OCI-LY1 (cell line): ENCODE measurements at regions not wholly inside any gene's neighbourhood (a gene's known extent, or its start where the extent isn't known, plus 50 kb on each side); places are given as distances from the start of the nearest gene placed in this dataset.

Experiments used
- H2AFZ ChIP-seq: fragments of 200-600 bp; sonication (generic), shearing (Covaris generic); 2 replicates; pipeline ENCODE4 v1.6.0; 2014; ENCODE audit warnings: antibody characterized with exemption, mild to moderate bottlenecking, low read length
- H3F3A ChIP-seq: fragments of 200-600 bp; sonication (generic), shearing (Covaris generic); 2 replicates; pipeline ENCODE4 v1.6.0; 2014; ENCODE audit warnings: mild to moderate bottlenecking, antibody characterized with exemption, low read length, moderate library complexity; ENCODE audit not compliant: insufficient read depth
- H3K27ac ChIP-seq: fragments of 200-600 bp; sonication (generic); 2 replicates; pipeline ENCODE4 v1.5.1; 2014; ENCODE audit warnings: low read length, mixed run types, mild to moderate bottlenecking, low read depth; ENCODE audit not compliant: poor library complexity, severe bottlenecking
- H3K27me3 ChIP-seq: fragments of 200-600 bp; sonication (generic); 2 replicates; pipeline ENCODE4 v1.6.0; 2014; ENCODE audit warnings: antibody characterized with exemption, mild to moderate bottlenecking, low read length, moderate library complexity; ENCODE audit not compliant: insufficient read depth
- H3K36me3 ChIP-seq: fragments of 200-600 bp; sonication (generic); 2 replicates; pipeline ENCODE4 v1.6.1; 2014; ENCODE audit warnings: mild to moderate bottlenecking, antibody characterized with exemption, low read length, moderate library complexity, mixed read lengths; ENCODE audit not compliant: insufficient read depth
- H3K4me1 ChIP-seq: fragments of 200-600 bp; sonication (generic); 2 replicates; pipeline ENCODE4 v1.5.1; 2014; ENCODE audit warnings: mild to moderate bottlenecking, low read length, moderate library complexity; ENCODE audit not compliant: insufficient read depth, severe bottlenecking
- H3K4me2 ChIP-seq: fragments of 200-600 bp; sonication (generic), shearing (Covaris generic); 2 replicates; pipeline ENCODE4 v1.6.1; 2014; ENCODE audit warnings: low read length
- H3K4me3 ChIP-seq: fragments of 200-600 bp; sonication (generic); 2 replicates; pipeline ENCODE4 v1.5.1; 2014; ENCODE audit warnings: low read length, low read depth, mild to moderate bottlenecking, mixed read lengths; ENCODE audit not compliant: poor library complexity, severe bottlenecking
- H3K79me2 ChIP-seq: fragments of 200-600 bp; shearing (Covaris generic); 2 replicates; pipeline ENCODE4 v1.6.1; 2016; ENCODE audit warnings: mixed run types, low read length, mixed read lengths; ENCODE audit not compliant: insufficient read depth
- H3K9ac ChIP-seq: fragments of 200-600 bp; sonication (generic), shearing (Covaris generic); 2 replicates; pipeline ENCODE4 v1.6.1; 2014; ENCODE audit warnings: mild to moderate bottlenecking, low read length, mixed read lengths
- H3K9me2 ChIP-seq: fragments of 200-600 bp; sonication (generic), shearing (Covaris generic); 2 replicates; pipeline ENCODE4 v1.6.1; 2014; ENCODE audit warnings: low read depth, mild to moderate bottlenecking, low read length, mixed read lengths
- H3K9me3 ChIP-seq: fragments of 200-600 bp; shearing (Covaris generic); 2 replicates; pipeline ENCODE4 v1.6.1; 2014; ENCODE audit warnings: low read length, mixed read lengths
- H4K20me1 ChIP-seq: fragments of 200-600 bp; sonication (generic), shearing (Covaris generic); 2 replicates; pipeline ENCODE4 v1.6.0; 2016; ENCODE audit warnings: mild to moderate bottlenecking, low read length; ENCODE audit not compliant: insufficient read depth
- CTCF ChIP-seq: fragments of 200-600 bp; sonication (generic), shearing (Covaris generic); IDR thresholded peaks from 2 replicates; pipeline ENCODE4 v1.5.1; 2017; ENCODE audit warnings: mild to moderate bottlenecking, antibody characterized with exemption, low read length, moderate library complexity, mixed read lengths
- EZH2 ChIP-seq: fragments of 200-600 bp; sonication (generic), shearing (Covaris generic); IDR thresholded peaks from 2 replicates; pipeline ENCODE4 v1.8.0; 2017; ENCODE audit warnings: borderline replicate concordance, mixed run types, mild to moderate bottlenecking, antibody characterized with exemption, low read length, moderate library complexity, mixed read lengths

GRCh38 chrX:20382082-20382481 is 115.4 kb upstream of the RPS6KA3 start:
- Histone ChIP-seq H3K4me3 (no peak overlapping the region), H3K27me3 (no peaks in the 10 kb centered on the region), H4K20me1 (no peaks in the 10 kb centered on the region), H3K27ac (no peak overlapping the region), H2AFZ (no peak overlapping the region), H3K4me1 (no peaks in the 10 kb centered on the region), H3K36me3 (no peaks in the 10 kb centered on the region), H3K9ac (no peak overlapping the region), H3K79me2 (no peaks in the 10 kb centered on the region), H3K4me2 (no peak overlapping the region), H3K9me3 (no peaks in the 10 kb centered on the region), H3K9me2 (no peaks in the 10 kb centered on the region), H3F3A (no peaks in the 10 kb centered on the region)
- TF ChIP-seq CTCF (no peak), EZH2 (no peak)

GRCh38 chrX:20378233-20378920 is 111.7 kb upstream of the RPS6KA3 start:
- no peak overlapping the region for H3K27ac ChIP-seq
- no peak for TF ChIP-seq CTCF
- H3K9me3 ChIP-seq: no peaks in the 10 kb centered on the region
- no peak overlapping the region for H3K4me2 ChIP-seq
- no peak overlapping the region for H2AFZ ChIP-seq
- H3K36me3 ChIP-seq: no peaks in the 10 kb centered on the region
- no peaks in the 10 kb centered on the region for H3F3A ChIP-seq
- H3K9ac ChIP-seq: no peak overlapping the region
- H3K27me3 ChIP-seq: no peaks in the 10 kb centered on the region
- no peaks in the 10 kb centered on the region for H3K79me2 ChIP-seq
- H4K20me1 ChIP-seq: no peaks in the 10 kb centered on the region
- no peak overlapping the region for H3K4me3 ChIP-seq
- no peaks in the 10 kb centered on the region for H3K9me2 ChIP-seq
- H3K4me1 ChIP-seq: no peaks in the 10 kb centered on the region

- no peak overlapping the region for H3K4me2 ChIP-seq
- H3K36me3 ChIP-seq: no peaks in the 10 kb centered on the region
- no peaks in the 10 kb centered on the region for H3K9me3 ChIP-seq
- H3K9ac ChIP-seq: no peak overlapping the region
- no peak overlapping the region for H2AFZ ChIP-seq
- no peaks in the 10 kb centered on the region for H3F3A ChIP-seq
- no peaks in the 10 kb centered on the region for H3K4me1 ChIP-seq
- H4K20me1 ChIP-seq: no peaks in the 10 kb centered on the region
- TF ChIP-seq EZH2 (no peak), CTCF (no peak)
- H3K27ac ChIP-seq: no peak overlapping the region
- no peaks in the 10 kb centered on the region for H3K9me2 ChIP-seq
- H3K79me2 ChIP-seq: no peaks in the 10 kb centered on the region
- no peak overlapping the region for H3K4me3 ChIP-seq
- no peaks in the 10 kb centered on the region for H3K27me3 ChIP-seq
Measured at GRCh38 chrX:20374900-20375438, 108.3 kb upstream of the RPS6KA3 start.
